ELF-1 (cell line): ENCODE measurements at regions not wholly inside any gene's neighbourhood (a gene's known extent, or its start where the extent isn't known, plus 50 kb on each side); places are given as distances from the start of the nearest gene placed in this dataset.

Experiments used
- DNase-seq: peaks from one replicate; pipeline ENCODE4 v3.0.0-alpha.2; 2016; ENCODE audit warnings: low read depth, low spot score

GRCh38 chr15:31274496-31275330 is 51.9 kb upstream of the KLF13 start:
- no peak for DNase-seq

- no peak for DNase-seq
Observed at GRCh38 chr15:31275331-31276262, 51.0 kb upstream of the KLF13 start.

GRCh38 chr15:31276596-31277298 is 49.9 kb upstream of the KLF13 start:
- DNase-seq = no peak
